SJSA1 (cell line): ENCODE measurements at regions not wholly inside any gene's neighbourhood (a gene's known extent, or its start where the extent isn't known, plus 50 kb on each side); places are given as distances from the start of the nearest gene placed in this dataset.

Experiments
- DNase-seq, 2 experiments: peaks; one replicate each; pipeline ENCODE4 v3.0.0-alpha.2; 2015 to 2020; ENCODE audit warnings: low spot score in 2 of 2, low read depth in 1 of 2
- H3K27ac ChIP-seq: fragments of 250-450 bp; sonication (Bioruptor Pico); 2 replicates; pipeline ENCODE4 v1.5.1; 2020; ENCODE audit warnings: mild to moderate bottlenecking, moderate library complexity
- H3K27me3 ChIP-seq: fragments of 250-450 bp; sonication (Bioruptor Pico); replicated peaks from 2 replicates; pipeline ENCODE4 v1.5.1; 2020; ENCODE audit warnings: mild to moderate bottlenecking, moderate library complexity
- H3K36me3 ChIP-seq: fragments of 250-450 bp; sonication (Bioruptor Pico); 2 replicates; pipeline ENCODE4 v1.5.1; 2020; ENCODE audit warnings: mild to moderate bottlenecking
- H3K4me1 ChIP-seq: fragments of 250-450 bp; sonication (Bioruptor Pico); replicated peaks from 2 replicates; pipeline ENCODE4 v1.6.1; 2021; ENCODE audit warnings: mild to moderate bottlenecking
- H3K4me3 ChIP-seq: fragments of 250-450 bp; sonication (Bioruptor Pico); 2 replicates; pipeline ENCODE4 v1.5.1; 2020; ENCODE audit warnings: mild to moderate bottlenecking
- H3K9me3 ChIP-seq: fragments of 250-450 bp; sonication (Bioruptor Pico); replicated peaks from 2 replicates; pipeline ENCODE4 v1.5.1; 2020; ENCODE audit warnings: mild to moderate bottlenecking

DNA sequence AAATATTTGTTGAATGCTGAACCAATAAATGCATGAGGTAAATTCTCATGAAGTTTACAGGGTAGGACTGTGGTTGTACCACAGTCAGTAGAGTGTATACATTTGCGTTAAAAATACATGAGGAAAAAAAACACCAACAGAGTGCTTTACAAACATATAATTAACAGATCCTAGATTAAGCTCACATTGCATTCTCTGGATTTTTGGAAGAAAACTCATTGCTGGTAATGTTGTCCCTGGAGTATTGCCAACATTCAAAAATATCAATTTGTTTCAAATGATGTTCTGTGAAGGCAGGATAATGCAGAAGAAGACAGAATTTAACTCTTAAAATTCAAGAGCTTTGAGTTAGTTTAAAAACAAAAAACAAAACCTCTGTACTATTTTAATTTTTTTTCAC lies 95.5 kb downstream of the MBL2 start:
- no peaks in the 10 kb centered on the region for H3K4me1 ChIP-seq
- DNase-seq = no peak
- H3K36me3 ChIP-seq = no peaks in the 10 kb centered on the region
- no peaks in the 10 kb centered on the region for H3K27me3 ChIP-seq
- H3K27ac ChIP-seq = no peak overlapping the region
- H3K9me3 ChIP-seq = no peaks in the 10 kb centered on the region
- H3K4me3 ChIP-seq = no peak overlapping the region

- Histone ChIP-seq H3K9me3 (no peaks in the 10 kb centered on the region), H3K27me3 (no peaks in the 10 kb centered on the region), H3K27ac (no peak overlapping the region), H3K4me1 (no peaks in the 10 kb centered on the region), H3K4me3 (no peak overlapping the region), H3K36me3 (no peaks in the 10 kb centered on the region)
- DNase-seq = no peak
Measured at GRCh38 chr10:52678611-52679010, 94.0 kb downstream of the MBL2 start.

GRCh38 chr10:52679117-52679516 lies 93.5 kb downstream of the MBL2 start:
- H3K9me3 ChIP-seq = no peaks in the 10 kb centered on the region

GRCh38 chr10:52682766-52683165 lies 89.8 kb downstream of the MBL2 start:
- no peaks in the 10 kb centered on the region for H3K9me3 ChIP-seq
- no peaks in the 10 kb centered on the region for H3K36me3 ChIP-seq
- H3K4me1 ChIP-seq = no peaks in the 10 kb centered on the region
- H3K27ac ChIP-seq = no peak overlapping the region
- DNase-seq = no peak
- no peak overlapping the region for H3K4me3 ChIP-seq
- no peaks in the 10 kb centered on the region for H3K27me3 ChIP-seq

More at GRCh38 chr10:52679117-52679516, 93.5 kb downstream of the MBL2 start:
- H3K4me1 ChIP-seq = no peaks in the 10 kb centered on the region
- H3K27me3 ChIP-seq = no peaks in the 10 kb centered on the region
- DNase-seq = no peak
- H3K4me3 ChIP-seq = no peak overlapping the region
- no peak overlapping the region for H3K27ac ChIP-seq
- H3K36me3 ChIP-seq = no peaks in the 10 kb centered on the region

DNA sequence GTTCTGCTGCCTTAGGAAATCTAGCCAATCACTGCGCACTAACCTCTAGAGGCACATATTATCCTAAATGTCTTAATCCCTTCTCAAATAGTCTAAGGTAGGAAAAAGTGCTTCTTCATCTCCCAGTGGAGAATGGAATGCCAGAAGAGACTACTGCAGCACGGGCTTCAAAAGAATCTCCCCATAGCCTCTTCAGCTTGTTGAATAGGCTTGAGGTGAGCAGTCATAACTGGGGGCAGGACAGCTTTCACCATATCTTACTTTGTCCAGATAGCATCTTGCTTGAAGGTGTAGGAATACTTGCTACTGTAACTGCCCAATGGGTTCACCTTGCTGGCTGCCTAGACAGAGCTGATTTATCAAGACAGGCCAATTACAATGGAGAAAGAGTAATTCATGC lies 88.8 kb downstream of the MBL2 start:
- no peaks in the 10 kb centered on the region for H3K9me3 ChIP-seq
- H3K27me3 ChIP-seq = no peaks in the 10 kb centered on the region
- H3K36me3 ChIP-seq = no peaks in the 10 kb centered on the region
- no peak overlapping the region for H3K4me3 ChIP-seq
- no peaks in the 10 kb centered on the region for H3K4me1 ChIP-seq
- no peak overlapping the region for H3K27ac ChIP-seq
- no peak for DNase-seq

- no peaks in the 10 kb centered on the region for H3K9me3 ChIP-seq
- no peaks in the 10 kb centered on the region for H3K4me1 ChIP-seq
- no peaks in the 10 kb centered on the region for H3K27me3 ChIP-seq
- no peak for DNase-seq
- no peak overlapping the region for H3K27ac ChIP-seq
- no peak overlapping the region for H3K4me3 ChIP-seq
- H3K36me3 ChIP-seq = no peaks in the 10 kb centered on the region
Measured at GRCh38 chr10:52688899-52689298, 83.7 kb downstream of the MBL2 start.

- Histone ChIP-seq H3K4me1 (no peaks in the 10 kb centered on the region), H3K27ac (no peak overlapping the region), H3K9me3 (no peaks in the 10 kb centered on the region), H3K36me3 (no peaks in the 10 kb centered on the region), H3K27me3 (0 out of 2 replicates have a peak, but pooled peaks cover 5% of the 10 kb centered on the region), H3K4me3 (no peak overlapping the region)
- no peak for DNase-seq
Measured at GRCh38 chr10:52696232-52696631, 76.4 kb downstream of the MBL2 start.

GRCh38 chr10:52701647-52702046 lies 70.9 kb downstream of the MBL2 start:
- H3K36me3 ChIP-seq = no peaks in the 10 kb centered on the region
- no peak overlapping the region for H3K4me3 ChIP-seq
- no peaks in the 10 kb centered on the region for H3K9me3 ChIP-seq
- peaks cover 3% of the 10 kb centered on the region; the same call in 1 of the 2 replicates for H3K4me1 ChIP-seq
- 0 out of 2 replicates have a peak, but pooled peaks cover 4% of the 10 kb centered on the region for H3K27me3 ChIP-seq
- H3K27ac ChIP-seq = no peak overlapping the region
- DNase-seq = peak in 1 of 2 experiments; percentile 6

DNA sequence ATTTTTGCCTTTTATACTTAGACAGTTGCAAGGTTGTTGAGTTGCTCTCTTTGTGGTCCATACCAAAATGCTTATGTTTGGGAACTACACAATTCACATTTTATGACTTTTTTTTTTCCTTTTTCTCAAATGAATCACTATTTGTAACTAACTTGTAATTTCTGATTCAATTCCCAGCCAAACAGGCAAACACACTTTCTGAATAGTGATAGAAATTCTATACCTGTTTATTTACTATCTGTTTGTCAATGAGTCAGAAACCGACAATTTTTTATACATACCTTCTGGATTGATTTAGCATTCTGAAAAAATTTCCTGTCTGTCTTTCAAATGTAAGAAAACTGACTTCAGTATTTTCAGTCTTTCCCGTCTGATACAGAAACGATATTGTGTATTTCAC lies 69.1 kb downstream of the MBL2 start:
- Histone ChIP-seq H3K27ac (peak overlapping the region; percentile 14; the same call in 1 of the 2 replicates), H3K27me3 (no peaks in the 10 kb centered on the region), H3K4me3 (no peak overlapping the region), H3K36me3 (no peaks in the 10 kb centered on the region), H3K4me1 (peaks cover 6% of the 10 kb centered on the region; the same call in 1 of the 2 replicates), H3K9me3 (no peaks in the 10 kb centered on the region)
- DNase-seq = no peak

GRCh38 chr10:52703898-52704297 lies 68.7 kb downstream of the MBL2 start:
- no peak overlapping the region for H3K4me3 ChIP-seq
- no peaks in the 10 kb centered on the region for H3K9me3 ChIP-seq
- peak overlapping the region; percentile 14; the same call in 1 of the 2 replicates for H3K27ac ChIP-seq
- no peaks in the 10 kb centered on the region for H3K36me3 ChIP-seq
- DNase-seq = no peak
- peaks cover 6% of the 10 kb centered on the region; the same call in 1 of the 2 replicates for H3K4me1 ChIP-seq
- no peaks in the 10 kb centered on the region for H3K27me3 ChIP-seq

DNA sequence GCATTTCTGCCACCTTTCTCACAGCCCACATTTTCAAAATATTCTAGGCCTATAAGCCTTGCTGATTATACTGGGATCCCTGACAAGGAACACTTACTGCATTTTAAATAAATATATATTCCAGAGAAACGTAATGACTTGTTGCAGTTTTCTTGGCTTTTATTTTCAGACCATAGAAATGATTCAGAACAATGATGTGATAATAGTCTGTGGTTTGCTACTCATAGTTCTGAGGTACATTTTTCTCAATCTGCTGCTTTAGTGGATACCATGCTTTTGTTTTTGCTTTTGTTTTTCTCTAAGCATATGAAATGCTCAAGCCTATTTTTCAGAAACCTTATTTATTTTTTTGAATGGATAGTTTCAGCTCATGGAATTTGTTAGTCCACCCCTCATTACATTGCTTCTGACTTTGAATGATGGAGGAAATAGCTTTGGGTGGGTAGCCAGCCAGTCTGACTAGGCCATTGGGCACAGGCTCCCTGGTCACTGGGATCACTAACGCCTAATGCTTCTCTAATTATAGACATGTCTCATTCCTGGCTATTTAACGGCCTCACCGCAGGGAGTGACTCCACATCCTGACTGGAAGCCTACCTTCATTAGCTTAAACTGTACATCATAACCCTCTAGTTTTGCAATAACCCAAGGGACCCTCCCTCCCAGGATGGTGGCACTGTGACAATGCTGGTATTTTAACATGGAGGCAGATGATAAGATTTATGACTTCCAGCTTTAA lies 66.1 kb downstream of the MBL2 start:
- Histone ChIP-seq H3K27me3 (no peaks in the 10 kb centered on the region), H3K27ac (no peak overlapping the region), H3K4me1 (peaks cover 6% of the 10 kb centered on the region; the same call in 1 of the 2 replicates), H3K4me3 (no peak overlapping the region), H3K9me3 (no peaks in the 10 kb centered on the region), H3K36me3 (no peaks in the 10 kb centered on the region)
- peak in 1 of 2 experiments; percentile 16 for DNase-seq
